ENCODE measurements at regions not wholly inside any gene's neighbourhood (a gene's known extent, or its start where the extent isn't known, plus 50 kb on each side); places are given as distances from the start of the nearest gene placed in this dataset.

DNA sequence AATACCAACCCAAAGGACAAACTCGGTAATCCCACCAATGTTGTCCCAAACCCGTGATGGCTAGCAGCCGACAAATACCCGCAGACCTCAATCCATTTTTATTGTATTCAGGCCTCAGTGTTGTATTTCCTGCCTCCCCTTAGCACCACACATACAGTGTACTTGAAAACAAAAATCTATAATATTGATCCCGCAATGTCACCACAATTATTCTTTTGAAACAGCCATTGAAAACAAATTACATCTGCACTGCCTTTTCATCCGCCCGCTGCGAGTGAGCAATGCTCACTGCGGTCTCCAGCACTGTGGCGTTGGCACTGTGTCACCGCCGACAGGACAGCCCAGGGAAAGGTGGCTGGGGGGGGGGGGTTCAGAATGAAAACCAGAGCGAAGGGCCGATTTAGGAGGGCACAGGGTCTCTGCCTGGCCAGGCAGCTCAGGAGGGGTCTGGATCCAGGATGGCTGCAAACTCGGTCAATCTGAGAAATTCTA is 385.8 kb upstream of the ZNF507 start:
- TF ChIP-seq, protein P1, sequence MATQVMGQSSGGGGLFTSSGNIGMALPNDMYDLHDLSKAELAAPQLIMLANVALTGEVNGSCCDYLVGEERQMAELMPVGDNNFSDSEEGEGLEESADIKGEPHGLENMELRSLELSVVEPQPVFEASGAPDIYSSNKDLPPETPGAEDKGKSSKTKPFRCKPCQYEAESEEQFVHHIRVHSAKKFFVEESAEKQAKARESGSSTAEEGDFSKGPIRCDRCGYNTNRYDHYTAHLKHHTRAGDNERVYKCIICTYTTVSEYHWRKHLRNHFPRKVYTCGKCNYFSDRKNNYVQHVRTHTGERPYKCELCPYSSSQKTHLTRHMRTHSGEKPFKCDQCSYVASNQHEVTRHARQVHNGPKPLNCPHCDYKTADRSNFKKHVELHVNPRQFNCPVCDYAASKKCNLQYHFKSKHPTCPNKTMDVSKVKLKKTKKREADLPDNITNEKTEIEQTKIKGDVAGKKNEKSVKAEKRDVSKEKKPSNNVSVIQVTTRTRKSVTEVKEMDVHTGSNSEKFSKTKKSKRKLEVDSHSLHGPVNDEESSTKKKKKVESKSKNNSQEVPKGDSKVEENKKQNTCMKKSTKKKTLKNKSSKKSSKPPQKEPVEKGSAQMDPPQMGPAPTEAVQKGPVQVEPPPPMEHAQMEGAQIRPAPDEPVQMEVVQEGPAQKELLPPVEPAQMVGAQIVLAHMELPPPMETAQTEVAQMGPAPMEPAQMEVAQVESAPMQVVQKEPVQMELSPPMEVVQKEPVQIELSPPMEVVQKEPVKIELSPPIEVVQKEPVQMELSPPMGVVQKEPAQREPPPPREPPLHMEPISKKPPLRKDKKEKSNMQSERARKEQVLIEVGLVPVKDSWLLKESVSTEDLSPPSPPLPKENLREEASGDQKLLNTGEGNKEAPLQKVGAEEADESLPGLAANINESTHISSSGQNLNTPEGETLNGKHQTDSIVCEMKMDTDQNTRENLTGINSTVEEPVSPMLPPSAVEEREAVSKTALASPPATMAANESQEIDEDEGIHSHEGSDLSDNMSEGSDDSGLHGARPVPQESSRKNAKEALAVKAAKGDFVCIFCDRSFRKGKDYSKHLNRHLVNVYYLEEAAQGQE (IDR thresholded peaks at IDR 0.05; ENCODE audit: low read depth) = no peak
- no peak for TF ChIP-seq CEBPB (IDR thresholded peaks at IDR 0.05)
- no peak for TF ChIP-seq TEAD4 (IDR thresholded peaks at IDR 0.05)
- no peak for TF ChIP-seq EGR1 (IDR thresholded peaks at IDR 0.05)
- no peak for TF ChIP-seq ZBTB7A (IDR thresholded peaks at IDR 0.05; ENCODE audit: low read depth)
- no peak for TF ChIP-seq EP300 (IDR thresholded peaks at IDR 0.05; ENCODE audit: borderline replicate concordance)
- TF ChIP-seq NFIC (IDR thresholded peaks at IDR 0.05) = no peak
- TF ChIP-seq, protein P2, sequence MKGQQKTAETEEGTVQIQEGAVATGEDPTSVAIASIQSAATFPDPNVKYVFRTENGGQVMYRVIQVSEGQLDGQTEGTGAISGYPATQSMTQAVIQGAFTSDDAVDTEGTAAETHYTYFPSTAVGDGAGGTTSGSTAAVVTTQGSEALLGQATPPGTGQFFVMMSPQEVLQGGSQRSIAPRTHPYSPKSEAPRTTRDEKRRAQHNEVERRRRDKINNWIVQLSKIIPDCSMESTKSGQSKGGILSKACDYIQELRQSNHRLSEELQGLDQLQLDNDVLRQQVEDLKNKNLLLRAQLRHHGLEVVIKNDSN (IDR thresholded peaks at IDR 0.05) = no peak
- TF ChIP-seq YY1 (IDR thresholded peaks at IDR 0.05; ENCODE audit: low read depth) = no peak
- TF ChIP-seq, protein P3, sequence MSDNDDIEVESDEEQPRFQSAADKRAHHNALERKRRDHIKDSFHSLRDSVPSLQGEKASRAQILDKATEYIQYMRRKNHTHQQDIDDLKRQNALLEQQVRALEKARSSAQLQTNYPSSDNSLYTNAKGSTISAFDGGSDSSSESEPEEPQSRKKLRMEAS (IDR thresholded peaks at IDR 0.05) = no peak
- TF ChIP-seq CREB1 (IDR thresholded peaks at IDR 0.05; ENCODE audit: low read depth) = no peak
- no peak for TF ChIP-seq TAF1 (IDR thresholded peaks at IDR 0.05; ENCODE audit: low read depth)

DNA sequence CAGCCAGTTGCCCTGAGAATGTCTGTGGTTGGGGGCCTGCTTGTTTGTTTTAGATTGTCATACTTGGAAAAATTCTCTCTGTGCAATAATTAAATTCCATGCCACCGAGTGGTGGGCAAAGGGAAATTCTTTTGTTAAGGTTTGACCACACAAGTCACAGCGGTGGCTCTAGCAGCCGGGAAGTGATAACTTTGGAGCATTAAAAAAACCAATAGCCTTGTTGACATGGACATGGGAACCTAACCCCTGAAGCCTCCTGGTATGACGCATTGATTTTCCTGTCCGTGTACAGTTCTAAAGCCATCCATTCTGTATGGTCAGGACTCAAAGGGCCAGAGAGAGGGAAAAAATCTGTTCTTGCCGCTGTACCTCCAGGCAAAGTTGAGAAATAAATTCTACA is 384.9 kb upstream of the ZNF507 start:
- TF ChIP-seq TEAD4 (IDR thresholded peaks at IDR 0.05) (no peak), ZBTB7A (IDR thresholded peaks at IDR 0.05; ENCODE audit: low read depth) (no peak), CREB1 (IDR thresholded peaks at IDR 0.05; ENCODE audit: low read depth) (no peak), TAF1 (IDR thresholded peaks at IDR 0.05; ENCODE audit: low read depth) (no peak), YY1 (IDR thresholded peaks at IDR 0.05; ENCODE audit: low read depth) (no peak), CEBPB (IDR thresholded peaks at IDR 0.05) (no peak), TCF12 (IDR thresholded peaks at IDR 0.05; ENCODE audit: low read depth) (no peak), EP300 (IDR thresholded peaks at IDR 0.05; ENCODE audit: borderline replicate concordance) (no peak)
- TF ChIP-seq, protein P1 (IDR thresholded peaks at IDR 0.05; ENCODE audit: low read depth) = no peak
- TF ChIP-seq, protein P3 (IDR thresholded peaks at IDR 0.05) = no peak
- TF ChIP-seq, protein P2 (IDR thresholded peaks at IDR 0.05) = no peak

DNA sequence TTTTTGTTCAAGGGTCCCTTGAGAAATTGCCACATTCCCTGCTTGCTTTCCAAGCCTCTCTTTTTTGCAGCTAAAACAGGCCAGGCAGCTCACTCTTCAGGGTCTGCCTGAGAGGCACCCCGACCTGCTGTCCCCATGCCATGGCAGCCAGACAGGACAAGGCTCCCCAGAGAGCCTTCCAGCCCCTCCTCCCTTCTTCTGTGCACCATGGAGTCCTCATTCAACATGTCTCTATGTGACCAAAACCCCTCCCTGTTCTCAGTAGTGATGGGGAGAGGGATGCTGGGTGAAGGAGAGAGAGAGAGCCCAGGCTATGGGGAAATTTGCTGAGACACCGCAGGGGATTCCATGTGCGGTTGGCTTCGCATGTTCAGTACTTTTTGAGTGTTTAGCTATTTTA is 384.2 kb upstream of the ZNF507 start:
- TF ChIP-seq ZBTB7A (IDR thresholded peaks at IDR 0.05; ENCODE audit: low read depth) = no peak
- no peak for TF ChIP-seq RAD21 (IDR thresholded peaks at IDR 0.05; ENCODE audit: low read depth)
- TF ChIP-seq TAF1 (IDR thresholded peaks at IDR 0.05; ENCODE audit: low read depth) = no peak
- TF ChIP-seq, protein P1 (IDR thresholded peaks at IDR 0.05; ENCODE audit: low read depth) = no peak
- TF ChIP-seq, protein P2 (IDR thresholded peaks at IDR 0.05) = no peak
- TF ChIP-seq CREB1 (IDR thresholded peaks at IDR 0.05; ENCODE audit: low read depth) = no peak
- no peak for TF ChIP-seq EGR1 (IDR thresholded peaks at IDR 0.05)
- TF ChIP-seq, protein P3 (IDR thresholded peaks at IDR 0.05) = no peak
- no peak for TF ChIP-seq TEAD4 (IDR thresholded peaks at IDR 0.05)
- TF ChIP-seq TCF12 (IDR thresholded peaks at IDR 0.05; ENCODE audit: low read depth) = no peak

DNA sequence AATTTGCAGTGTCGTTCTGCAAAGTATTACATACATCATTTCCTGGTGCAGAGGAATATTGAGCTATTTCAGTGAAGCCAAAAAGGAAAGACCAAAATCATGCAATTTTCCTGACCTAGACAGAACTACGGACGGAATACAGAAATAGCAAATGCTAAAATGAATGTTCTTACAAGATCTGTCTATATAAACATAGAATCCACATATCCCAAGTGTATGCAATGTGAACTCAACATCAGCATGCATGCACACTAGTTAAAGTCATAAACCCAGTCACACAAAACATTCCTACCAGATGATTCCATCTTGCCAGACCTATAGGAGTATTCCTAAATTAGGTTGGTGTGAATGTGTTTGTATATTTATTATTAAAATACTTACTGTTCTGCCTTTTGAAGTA is 383.7 kb upstream of the ZNF507 start:
- TF ChIP-seq EGR1 (IDR thresholded peaks at IDR 0.05) (no peak), TCF12 (IDR thresholded peaks at IDR 0.05; ENCODE audit: low read depth) (no peak), RAD21 (IDR thresholded peaks at IDR 0.05; ENCODE audit: low read depth) (no peak), TEAD4 (IDR thresholded peaks at IDR 0.05) (no peak)

All from Ishikawa (cell line).